K562 (cell line): ENCODE measurements at regions not wholly inside any gene's neighbourhood (a gene's known extent, or its start where the extent isn't known, plus 50 kb on each side); places are given as distances from the start of the nearest gene placed in this dataset.

Experiments used
- CTCF ChIP-seq, 3 experiments: IDR thresholded peaks in 2 of 3; conservative IDR thresholded peaks in 1 of 3; 2 replicates each; pipeline ENCODE4 v1.5.1; 2011 to 2012; ENCODE audit warnings: low read length in 3 of 3, mild to moderate bottlenecking in 3 of 3, control low read depth in 2 of 3, improper control_type of control experiment in 1 of 3, inconsistent platforms in 1 of 3, low read depth in 1 of 3, mixed read lengths in 1 of 3, moderate library complexity in 1 of 3; ENCODE audit not compliant: insufficient read depth in 2 of 3
- NR1H2 ChIP-seq: sonication (generic); formaldehyde crosslinking; IDR thresholded peaks from 2 replicates; pipeline ENCODE4 v1.4.0; 2020; ENCODE audit warnings: mild to moderate bottlenecking, missing genetic modification reagents

- TF ChIP-seq NR1H2 (CRISPR knock-in tag) (no peak), CTCF (IDR thresholded peaks at IDR 0.05 in 2 of 3, conservative IDR thresholded peaks at IDR 0.05 in 1 of 3; ENCODE audit: insufficient read depth in 2 of 3, low read depth in 1 of 3, low read length in 3 of 3) (no peak)
These were observed 207.8 kb upstream of the CNKSR2 start for GRCh38 chrX:21166272-21166982.
